ENCODE measurements at regions not wholly inside any gene's neighbourhood (a gene's known extent, or its start where the extent isn't known, plus 50 kb on each side); places are given as distances from the start of the nearest gene placed in this dataset.
"Not testable (repeated sequence)": the region's sequence is repeated elsewhere in the genome, so short reads cannot be mapped to it uniquely, and the experiment has no call there.

- DNase-seq, result no peak
These were observed 429.7 kb upstream of the RASGRP1 start for GRCh38 chr15:38994310-38994709.

DNA sequence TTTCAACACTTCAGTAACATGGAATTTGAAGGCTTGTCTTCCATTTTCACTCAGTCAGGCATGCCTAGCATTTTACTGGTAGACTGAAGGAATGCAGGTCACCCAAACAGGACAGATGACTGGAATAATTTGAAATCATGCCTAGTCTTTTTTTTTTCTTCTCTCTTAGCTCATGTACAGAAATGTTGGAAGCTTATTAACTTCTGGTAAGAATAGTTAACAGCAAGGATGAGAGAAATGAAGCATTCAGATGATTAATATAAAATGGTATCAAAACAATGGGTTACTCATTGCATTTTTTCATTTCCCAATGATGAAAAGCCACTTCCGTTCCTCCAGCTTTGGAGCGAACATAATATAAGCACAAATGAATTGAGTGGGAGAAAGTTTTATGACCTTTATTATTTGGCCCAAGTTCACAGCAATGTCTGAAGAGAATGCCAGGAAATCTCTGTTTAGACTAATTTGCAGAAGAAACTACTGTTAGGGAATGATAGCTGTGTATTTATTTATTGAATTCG lies 431.6 kb upstream of the RASGRP1 start:
- DNase-seq, result no peak

- no peak for DNase-seq
These were observed 433.2 kb upstream of the RASGRP1 start for GRCh38 chr15:38997841-38998240.

GRCh38 chr15:39000008-39000734 lies 435.6 kb upstream of the RASGRP1 start:
- no peak for DNase-seq

- DNase-seq, result no peak
These were observed 445.1 kb upstream of the RASGRP1 start for GRCh38 chr15:39009740-39010139.

GRCh38 chr15:39011066-39011465 lies 446.5 kb upstream of the RASGRP1 start:
- not testable (repeated sequence) for DNase-seq

DNA sequence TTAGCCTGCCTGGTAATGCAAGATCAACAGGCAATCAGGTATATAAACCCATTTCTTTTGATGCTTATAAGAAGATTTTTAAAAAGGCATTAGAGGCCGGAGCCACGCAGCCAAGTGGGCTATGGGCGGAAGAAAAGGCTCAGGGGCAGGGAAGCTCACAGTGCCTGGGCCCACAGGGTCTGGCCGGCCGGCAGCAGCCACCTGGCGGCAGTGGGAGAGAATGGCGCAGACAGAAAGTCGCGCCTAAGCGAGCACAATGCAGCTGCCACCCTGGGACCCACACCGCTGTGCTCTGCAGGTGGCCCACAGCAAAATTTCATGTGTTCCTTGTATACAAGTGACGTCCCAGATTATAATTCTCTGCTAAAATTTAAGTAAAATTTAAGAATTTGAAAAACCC lies 448.6 kb upstream of the RASGRP1 start:
- DNase-seq, result no peak

DNA sequence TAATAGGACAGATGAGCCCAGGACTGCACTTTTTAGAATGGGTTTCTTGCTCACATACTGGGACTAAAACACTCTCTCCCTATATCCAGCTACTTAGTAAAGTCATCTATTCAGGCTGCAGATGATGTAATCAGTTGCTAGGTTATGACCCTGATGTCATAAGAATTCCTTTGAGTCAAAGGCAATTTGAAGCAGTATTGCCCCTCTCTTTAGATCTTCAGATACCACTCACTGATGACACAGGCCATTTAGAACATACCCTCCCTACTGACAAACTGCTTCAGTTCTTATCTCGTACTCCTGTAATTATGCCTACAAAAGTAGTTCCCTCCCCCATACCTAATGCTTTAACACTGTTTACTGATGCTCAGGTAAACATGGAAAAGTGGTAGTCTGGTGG lies 450.1 kb upstream of the RASGRP1 start:
- no peak for DNase-seq

DNA sequence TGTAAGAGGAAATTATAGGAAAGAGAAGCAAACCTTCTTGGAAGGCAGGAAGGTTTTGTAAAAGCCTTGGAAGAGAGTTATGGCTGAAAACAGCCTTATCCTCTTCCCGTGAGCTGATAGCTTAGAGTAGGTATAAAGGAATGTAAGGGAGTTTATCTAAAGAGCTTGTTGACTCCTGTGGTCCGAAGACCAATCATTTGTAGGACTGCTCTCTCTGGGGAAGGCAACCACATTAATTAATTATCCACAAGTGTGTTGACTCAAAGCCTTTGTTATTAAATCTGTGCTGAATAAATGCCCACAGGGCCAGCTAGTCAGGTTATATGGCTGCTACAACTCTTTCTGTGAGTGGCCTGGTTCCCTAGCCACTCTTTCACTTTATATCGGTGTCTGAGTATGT lies 452.1 kb upstream of the RASGRP1 start:
- no peak for DNase-seq

GRCh38 chr15:39018966-39019365 lies 454.4 kb upstream of the RASGRP1 start:
- DNase-seq, result no peak

GRCh38 chr15:39021341-39021740 lies 456.7 kb upstream of the RASGRP1 start:
- no peak for DNase-seq

GRCh38 chr15:39022532-39023305 lies 458.1 kb upstream of the RASGRP1 start:
- no peak for DNase-seq

GRCh38 chr15:39025321-39025720 lies 460.7 kb upstream of the RASGRP1 start:
- DNase-seq, result no peak

GRCh38 chr15:39025881-39026280 lies 461.3 kb upstream of the RASGRP1 start:
- no peak for DNase-seq

GRCh38 chr15:39028069-39028468 lies 463.5 kb upstream of the RASGRP1 start:
- no peak for DNase-seq

DNA sequence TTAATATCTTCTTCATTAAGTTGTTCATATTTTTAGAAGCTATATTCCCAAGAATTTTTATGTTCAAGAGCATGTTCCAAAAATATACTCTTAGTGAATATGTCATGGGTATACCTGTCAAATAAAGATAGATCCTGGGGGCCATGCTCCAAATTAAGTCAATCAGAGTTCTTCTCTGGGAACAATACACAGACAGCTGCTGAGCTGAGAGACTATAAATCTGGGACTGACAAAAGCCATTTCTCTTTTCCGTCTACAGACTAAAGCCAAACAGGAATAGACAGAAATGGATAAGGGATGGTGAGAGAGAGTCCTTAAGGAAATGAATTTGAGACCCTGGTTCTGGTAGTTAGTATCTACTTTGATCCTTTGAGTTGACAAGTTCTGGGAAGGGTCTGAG lies 465.1 kb upstream of the RASGRP1 start:
- DNase-seq, result no peak

- DNase-seq, result no peak
These were observed 465.9 kb upstream of the RASGRP1 start for GRCh38 chr15:39030291-39031070.

- no peak for DNase-seq
These were observed 467.0 kb upstream of the RASGRP1 start for GRCh38 chr15:39031596-39031995.

- DNase-seq, result no peak
These were observed 470.2 kb upstream of the RASGRP1 start for GRCh38 chr15:39034816-39035215.

GRCh38 chr15:39037611-39038010 lies 473.0 kb upstream of the RASGRP1 start:
- DNase-seq, result not testable (repeated sequence)

DNA sequence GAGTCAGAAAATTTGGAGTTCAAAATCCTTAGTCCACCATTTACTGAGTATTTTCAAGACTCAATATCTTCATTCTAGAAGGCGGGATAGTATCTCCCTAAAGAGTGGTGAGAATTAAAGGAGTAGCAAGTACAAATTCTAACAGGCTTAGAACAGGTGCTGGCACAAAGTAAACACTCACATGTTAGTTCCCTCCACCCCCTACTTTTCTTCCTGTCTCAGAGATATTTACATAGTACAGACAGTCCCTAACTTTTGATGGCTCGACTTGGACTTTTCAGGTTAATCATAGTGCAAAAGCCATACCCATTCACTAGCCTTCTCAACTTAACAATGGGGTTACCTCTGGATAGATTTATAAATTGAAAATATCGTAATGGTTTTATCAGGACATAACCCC lies 476.2 kb upstream of the RASGRP1 start:
- DNase-seq, result no peak

DNA sequence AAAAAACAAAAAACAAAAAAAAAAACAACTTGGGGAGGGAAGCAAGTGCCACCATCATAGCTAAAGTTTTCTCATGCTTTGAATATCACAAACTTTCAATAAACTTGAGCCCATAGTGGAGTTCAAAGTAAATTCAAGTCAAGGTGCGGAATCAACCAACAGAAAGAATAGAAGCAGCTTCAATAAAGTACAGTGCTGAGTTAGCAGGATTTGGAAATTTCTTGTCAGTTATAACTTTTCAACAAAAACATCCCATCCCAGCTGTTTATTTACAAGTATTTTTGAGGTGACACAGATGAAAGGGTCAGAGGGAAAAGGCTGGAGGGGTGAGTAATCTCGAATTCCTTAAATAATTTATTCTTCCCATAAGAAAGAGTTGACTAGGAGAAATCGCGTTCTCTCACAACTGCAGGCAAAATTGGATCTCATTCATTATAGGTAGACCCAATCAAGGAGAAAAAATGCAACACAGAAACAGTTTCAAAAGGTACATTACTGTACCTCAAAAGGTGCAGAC lies 477.4 kb upstream of the RASGRP1 start:
- no peak for DNase-seq

GRCh38 chr15:39051626-39052322 lies 487.2 kb upstream of the RASGRP1 start:
- DNase-seq, result no peak
